Mesodermal cell (in vitro differentiated cells): ENCODE measurements at regions not wholly inside any gene's neighbourhood (a gene's known extent, or its start where the extent isn't known, plus 50 kb on each side); places are given as distances from the start of the nearest gene placed in this dataset.
A peak's percentile ranks its signal among the peaks of the same experiment; 100 is the strongest.

Experiments
- H3K27ac ChIP-seq: 2 replicates; pipeline ENCODE4 v1.7.0; 2013; ENCODE audit warnings: mild to moderate bottlenecking, low read depth, low read length, moderate library complexity; ENCODE audit not compliant: severe bottlenecking
- H3K36me3 ChIP-seq: 2 replicates; pipeline ENCODE4 v1.7.1; 2013; ENCODE audit warnings: mild to moderate bottlenecking, low read length, moderate library complexity; ENCODE audit not compliant: control insufficient read depth, insufficient read depth
- H3K4me1 ChIP-seq: one replicate; pipeline ENCODE4 v1.7.1; 2013; ENCODE audit warnings: mild to moderate bottlenecking, low read length; ENCODE audit not compliant: insufficient read depth, control insufficient read depth, poor library complexity, severe bottlenecking
- H3K4me3 ChIP-seq: 2 replicates; pipeline ENCODE4 v1.7.0; 2013; ENCODE audit warnings: low read length, control low read depth, mild to moderate bottlenecking; ENCODE audit not compliant: insufficient read depth, poor library complexity, severe bottlenecking; ENCODE audit errors: extremely low read depth
- H3K9me3 ChIP-seq: 2 replicates; pipeline ENCODE4 v1.7.1; 2013; ENCODE audit warnings: mild to moderate bottlenecking, low read length, moderate library complexity; ENCODE audit not compliant: control insufficient read depth
- WGBS, 2 experiments: methylation state at CpG; one replicate each; pipeline ENCODE4 v1.1.5; 2013; ENCODE audit warnings: missing lambda C conversion rate in 2 of 2; ENCODE audit not compliant: insufficient coverage in 2 of 2; 5-methylcytosine and 5-hydroxymethylcytosine counted together

DNA sequence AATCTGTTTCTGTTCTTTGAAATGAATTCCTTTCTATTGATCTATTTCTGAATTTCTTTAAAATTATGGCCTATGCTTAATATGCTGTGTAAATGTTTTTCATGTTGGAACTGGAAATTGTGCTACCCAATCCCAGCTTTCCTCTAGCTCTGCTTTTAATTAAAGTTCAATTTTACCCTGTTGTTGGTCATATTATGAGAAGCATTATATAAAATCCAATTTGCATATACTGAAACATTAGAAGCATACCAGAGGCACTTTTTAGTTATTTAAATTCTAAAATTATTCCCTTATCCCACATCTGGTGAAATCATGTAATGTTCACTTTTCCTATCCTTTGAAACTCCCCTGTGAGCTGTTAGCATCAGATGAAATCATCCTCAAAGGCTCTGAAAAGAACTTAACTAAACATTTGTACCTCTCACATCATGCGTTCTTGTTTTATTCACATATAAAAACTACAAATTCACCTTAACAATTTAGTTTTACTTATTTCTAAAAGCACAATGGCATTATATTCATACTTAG, 160.6 kb upstream of the COL21A1 start:
- Histone ChIP-seq H3K27ac (no peak overlapping the region), H3K4me1 (no peaks in the 10 kb centered on the region), H3K4me3 (no peak overlapping the region), H3K36me3 (no peaks in the 10 kb centered on the region), H3K9me3 (no peaks in the 10 kb centered on the region)
- no CpG with 5 or more reads among the region's 1 CpG for WGBS, 2 experiments

DNA sequence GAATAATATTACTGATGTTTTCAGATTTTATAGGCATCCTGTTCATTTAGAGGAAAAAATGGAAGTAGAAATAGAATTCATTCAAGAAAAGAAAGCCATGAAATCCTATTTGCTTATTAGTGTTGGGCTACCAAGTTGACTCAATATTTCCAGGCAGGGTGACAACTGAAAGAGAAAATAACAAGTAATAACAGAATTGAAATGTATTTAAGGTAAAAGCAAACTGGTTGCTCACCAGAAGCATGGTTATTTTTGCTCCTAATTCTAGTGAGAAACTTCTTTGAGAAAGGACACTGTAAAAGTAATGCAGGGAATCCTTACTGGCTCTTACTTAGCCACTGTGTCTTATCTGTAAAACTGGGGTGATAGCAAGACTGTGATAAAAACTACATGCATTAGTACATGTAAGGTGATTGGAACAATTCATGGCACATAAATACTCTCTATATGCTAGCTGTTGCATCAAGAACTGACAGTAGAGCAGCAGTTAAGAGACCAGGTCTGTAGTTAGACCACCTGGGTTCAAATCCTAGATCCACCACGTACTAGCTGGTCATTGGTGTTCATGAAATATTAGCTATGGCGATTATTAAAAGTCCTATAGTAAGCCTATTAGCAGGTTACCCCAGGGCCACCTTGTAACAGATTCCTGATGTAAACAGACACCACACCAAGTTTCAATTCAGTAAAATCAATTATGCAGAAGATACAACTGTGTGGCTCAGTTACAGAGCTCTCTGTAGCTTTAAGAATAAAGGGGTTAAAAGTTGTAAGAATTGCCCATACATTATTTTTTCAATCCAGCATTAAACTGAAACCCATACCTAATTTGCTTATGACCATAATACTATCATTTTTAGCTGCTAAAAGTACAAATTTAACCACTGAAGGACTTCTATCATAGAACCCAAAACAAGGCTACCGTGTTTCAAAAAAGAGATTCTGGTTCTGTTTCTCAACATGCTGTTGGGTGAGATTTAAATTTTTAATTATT, 159.2 kb upstream of the COL21A1 start:
- Histone ChIP-seq H3K9me3 (no peaks in the 10 kb centered on the region), H3K27ac (no peak overlapping the region), H3K36me3 (no peaks in the 10 kb centered on the region), H3K4me3 (no peak overlapping the region), H3K4me1 (no peaks in the 10 kb centered on the region)
- no CpG with 5 or more reads among the region's 3 CpGs for WGBS, 2 experiments

DNA sequence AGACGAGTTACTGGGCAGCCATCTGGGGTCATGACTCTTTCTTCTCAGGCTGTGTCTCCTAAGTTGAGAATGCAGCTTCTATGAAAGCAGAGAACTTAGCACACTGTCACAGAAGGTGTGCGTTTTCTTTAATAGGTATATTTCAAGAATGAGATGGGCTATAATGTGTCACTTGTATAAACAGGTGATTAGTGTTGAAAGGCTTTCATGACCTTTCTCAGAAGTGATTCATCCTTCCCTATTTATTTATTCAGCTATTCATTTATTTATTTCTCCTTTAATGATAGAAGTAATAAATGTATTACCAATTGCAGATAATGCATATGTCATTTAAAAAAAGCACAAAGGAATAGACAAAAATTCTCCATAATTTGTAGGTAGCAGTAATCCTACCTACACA, 157.2 kb upstream of the COL21A1 start:
- no peak overlapping the region for H3K4me3 ChIP-seq
- no peaks in the 10 kb centered on the region for H3K9me3 ChIP-seq
- 90 to 100% methylated on average over 1 of the region's 2 CpGs for WGBS, 2 experiments
- no peak overlapping the region for H3K27ac ChIP-seq
- H3K4me1 ChIP-seq, result no peaks in the 10 kb centered on the region
- no peaks in the 10 kb centered on the region for H3K36me3 ChIP-seq

DNA sequence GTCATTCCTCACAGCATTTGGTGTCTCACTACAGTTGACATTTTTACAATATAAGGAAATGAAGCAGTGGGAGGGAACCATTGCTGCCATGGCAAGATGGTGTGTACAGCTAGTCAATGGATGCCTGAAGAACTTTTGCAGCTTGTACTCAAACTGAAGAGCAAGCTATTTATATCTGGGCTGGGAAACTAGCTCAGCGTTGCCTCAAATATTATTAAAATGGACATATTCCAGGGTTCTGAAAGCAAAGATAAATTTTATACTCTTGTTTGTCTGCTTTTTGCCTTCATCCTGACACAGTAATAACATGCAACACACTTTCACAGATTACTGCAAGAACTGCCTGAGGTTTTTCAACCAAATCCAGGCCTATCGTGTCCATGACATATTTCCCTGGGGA, 156.4 kb upstream of the COL21A1 start:
- Histone ChIP-seq H3K4me3 (no peak overlapping the region), H3K4me1 (no peaks in the 10 kb centered on the region), H3K9me3 (no peaks in the 10 kb centered on the region), H3K27ac (no peak overlapping the region), H3K36me3 (no peaks in the 10 kb centered on the region)
- 100% methylated on average over 1 of the region's 2 CpGs; no CpG with 5 or more reads in 1 of the 2 experiments for WGBS, 2 experiments

DNA sequence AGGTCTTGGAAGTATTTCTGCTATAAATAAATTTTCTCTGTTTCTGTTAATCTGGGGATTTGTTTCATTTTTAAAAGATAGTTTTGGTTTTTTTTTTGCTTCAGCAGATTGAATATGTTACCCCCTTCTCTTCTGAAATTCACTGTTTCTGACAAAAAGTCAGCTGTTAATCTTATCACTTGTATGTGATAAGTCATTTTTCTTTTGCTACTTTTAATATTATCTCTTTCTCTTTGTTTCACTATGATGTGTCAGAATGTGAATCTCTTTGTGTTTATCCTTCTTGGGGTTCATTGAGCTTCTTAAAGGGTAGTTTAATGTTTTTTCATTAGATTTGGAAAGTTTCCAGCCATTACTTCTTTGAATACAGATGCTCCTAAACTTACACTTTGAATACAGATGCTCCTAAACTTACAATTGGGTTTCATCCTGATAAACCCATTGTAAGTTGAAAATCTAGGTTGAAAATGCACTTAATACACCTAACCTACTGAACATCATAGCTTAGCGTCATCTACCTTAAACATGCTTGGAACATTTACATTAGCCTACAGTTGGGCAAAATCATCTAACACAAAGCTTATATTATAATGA, 154.2 kb upstream of the COL21A1 start:
- no peaks in the 10 kb centered on the region for H3K9me3 ChIP-seq
- H3K27ac ChIP-seq, result no peak overlapping the region
- H3K4me1 ChIP-seq, result no peaks in the 10 kb centered on the region
- no peaks in the 10 kb centered on the region for H3K36me3 ChIP-seq
- no CpG with 5 or more reads among the region's 1 CpG for WGBS, 2 experiments
- no peak overlapping the region for H3K4me3 ChIP-seq

DNA sequence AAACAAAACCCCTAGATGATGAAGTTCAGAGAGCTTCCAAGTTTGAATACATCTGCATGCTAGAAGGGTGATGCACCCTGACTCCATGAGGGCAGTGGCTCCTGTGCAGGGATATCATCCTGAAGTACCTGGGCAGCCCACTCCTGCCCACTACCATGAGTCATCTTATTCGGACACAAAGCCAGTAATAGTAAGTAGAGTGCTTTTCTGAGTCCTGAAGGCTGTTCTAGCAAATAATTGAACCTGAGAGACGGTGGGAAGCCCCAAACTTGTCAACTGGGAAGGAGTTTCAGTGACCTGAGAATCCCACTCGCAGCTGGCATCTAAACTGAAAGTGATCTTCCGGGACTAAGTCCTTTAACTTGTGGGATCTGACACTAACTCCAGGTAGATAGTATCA, 152.9 kb upstream of the COL21A1 start:
- Histone ChIP-seq H3K36me3 (no peaks in the 10 kb centered on the region), H3K4me1 (no peaks in the 10 kb centered on the region), H3K27ac (no peak overlapping the region), H3K4me3 (no peak overlapping the region), H3K9me3 (no peaks in the 10 kb centered on the region)
- 69 to 82% methylated on average over 3 of the region's 4 CpGs for WGBS, 2 experiments

DNA sequence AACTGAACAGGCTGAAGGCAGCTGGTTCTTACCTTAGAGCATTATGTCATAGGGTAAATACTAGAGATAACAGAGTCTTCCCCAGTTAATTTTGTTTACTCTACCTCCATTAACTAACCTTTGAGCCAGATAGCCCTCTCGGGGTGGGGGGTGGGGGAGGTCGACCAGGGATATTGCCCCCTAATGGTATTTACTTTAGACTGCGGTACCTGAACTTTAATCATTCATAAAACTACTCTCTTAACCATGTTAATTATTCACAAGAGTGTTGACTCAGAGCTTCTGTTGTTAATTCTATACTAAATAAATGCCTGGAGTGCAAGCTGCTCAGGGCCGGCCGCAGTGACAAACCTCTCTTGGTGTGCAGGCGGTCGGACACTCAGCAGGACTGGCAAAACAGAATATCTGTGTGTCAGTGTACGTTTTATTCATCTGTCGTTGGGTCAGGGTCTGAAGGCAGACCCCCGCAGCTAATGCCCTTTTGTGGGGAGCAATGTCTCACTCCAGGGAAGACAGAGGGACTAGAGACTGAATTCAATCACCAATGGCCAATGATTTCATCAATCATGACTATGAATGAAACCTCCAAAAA, 152.4 kb upstream of the COL21A1 start:
- no peak overlapping the region for H3K27ac ChIP-seq
- H3K36me3 ChIP-seq, result no peaks in the 10 kb centered on the region
- H3K4me3 ChIP-seq, result no peak overlapping the region
- H3K9me3 ChIP-seq, result no peaks in the 10 kb centered on the region
- 89% methylated on average over 3 to 7 of the region's 10 CpGs for WGBS, 2 experiments
- no peaks in the 10 kb centered on the region for H3K4me1 ChIP-seq

DNA sequence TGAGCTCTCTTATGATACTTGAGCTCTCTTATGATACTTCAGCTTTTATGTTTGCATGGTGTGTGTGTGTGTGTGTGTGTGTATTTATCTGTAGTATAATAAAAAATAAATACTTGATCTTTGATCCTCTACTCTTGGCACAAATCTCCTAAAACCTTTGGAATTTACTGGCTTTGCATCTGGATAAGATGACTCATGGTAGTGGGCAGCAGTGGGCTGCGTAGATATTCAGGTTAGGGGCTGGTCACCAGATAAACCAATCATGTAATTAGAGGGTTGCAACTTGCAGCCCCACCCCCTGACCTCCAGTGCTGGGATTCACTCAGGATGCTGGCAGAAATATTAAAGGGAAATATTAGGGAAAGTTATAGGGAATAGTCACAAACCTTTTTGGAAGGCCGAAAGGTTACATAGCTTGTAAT, 151.9 kb upstream of the COL21A1 start:
- Histone ChIP-seq H3K36me3 (no peaks in the 10 kb centered on the region), H3K4me1 (no peaks in the 10 kb centered on the region), H3K9me3 (no peaks in the 10 kb centered on the region), H3K27ac (peak overlapping the region; percentile 17), H3K4me3 (no peak overlapping the region)
- 60 to 67% methylated on average over 1 to 2 of the region's 2 CpGs for WGBS, 2 experiments

DNA sequence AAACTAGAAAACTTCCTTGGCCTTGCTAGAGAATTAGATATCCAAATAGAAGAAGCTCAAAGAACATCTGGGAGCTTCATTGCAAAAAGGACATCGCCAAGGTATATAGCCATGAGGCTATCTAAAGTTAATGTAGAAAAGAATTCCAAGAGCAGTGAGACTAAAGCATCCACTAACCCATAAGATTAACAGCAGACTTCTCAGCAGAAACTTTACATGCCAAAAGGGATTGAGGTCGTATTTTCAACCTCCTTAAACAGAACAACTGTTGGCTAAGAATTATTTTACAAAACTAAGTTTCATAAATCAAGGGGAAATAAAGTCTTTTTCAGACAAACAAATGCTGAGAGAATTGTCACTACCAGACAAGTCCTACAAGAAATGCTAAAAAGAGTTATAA, 149.1 kb upstream of the COL21A1 start:
- Histone ChIP-seq H3K27ac (no peak overlapping the region), H3K4me1 (no peaks in the 10 kb centered on the region), H3K4me3 (no peak overlapping the region), H3K9me3 (no peaks in the 10 kb centered on the region), H3K36me3 (no peaks in the 10 kb centered on the region)
- 83% methylated on average over 1 of the region's 2 CpGs; no CpG with 5 or more reads in 1 of the 2 experiments for WGBS, 2 experiments

DNA sequence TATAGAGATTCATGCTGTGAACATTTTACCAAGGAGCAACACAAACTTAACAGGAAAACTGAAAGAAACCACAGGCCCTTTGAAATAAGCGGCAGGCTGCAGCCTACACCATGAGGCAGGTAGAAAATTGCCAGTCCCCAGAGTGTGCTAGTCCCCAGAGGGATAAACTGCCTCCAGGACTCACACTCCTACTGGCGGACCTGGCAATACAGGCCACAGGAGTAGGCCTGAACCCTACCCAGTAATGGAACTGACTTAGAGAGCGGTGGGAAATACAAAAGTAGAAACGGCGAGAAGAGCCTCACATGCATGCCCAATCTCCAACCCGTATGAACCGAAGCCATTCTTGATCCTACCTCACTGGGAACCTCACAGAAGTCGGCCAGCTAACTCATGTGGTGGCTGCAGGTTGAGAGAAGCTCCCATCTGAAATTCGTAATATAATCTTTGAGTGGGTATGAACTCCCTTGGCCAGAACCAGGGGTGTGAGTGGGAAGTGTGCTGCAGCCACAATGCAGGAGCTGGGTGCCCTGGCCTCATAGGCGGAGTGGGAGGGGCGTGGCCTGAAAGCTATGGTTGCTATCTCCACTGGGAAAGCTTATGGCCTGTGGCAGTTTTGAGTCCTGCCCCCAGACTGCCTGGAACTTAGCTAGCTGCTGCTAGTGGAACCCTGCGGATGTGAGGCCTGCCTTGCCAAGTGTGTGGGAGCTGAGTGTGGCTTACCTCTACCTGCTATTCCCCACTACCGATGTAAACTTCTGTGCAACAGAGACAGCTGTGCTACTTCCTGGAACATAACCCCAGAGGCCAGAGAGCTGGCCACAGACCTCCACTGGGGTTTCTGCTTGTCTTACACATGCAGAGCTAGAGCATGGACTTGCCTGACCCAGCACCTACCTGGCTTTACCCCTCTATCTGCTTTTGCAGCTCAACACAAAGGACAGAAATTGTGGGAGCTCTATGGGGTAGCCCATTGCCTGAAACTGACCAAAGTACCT, 146.5 kb upstream of the COL21A1 start:
- no peak overlapping the region for H3K27ac ChIP-seq
- WGBS, 2 experiments, result 88 to 92% methylated on average over 8 to 11 of the region's 13 CpGs
- H3K4me3 ChIP-seq, result no peak overlapping the region
- no peaks in the 10 kb centered on the region for H3K9me3 ChIP-seq
- no peaks in the 10 kb centered on the region for H3K36me3 ChIP-seq
- no peaks in the 10 kb centered on the region for H3K4me1 ChIP-seq
